Skeletal muscle cell (primary cell): ENCODE measurements at regions not wholly inside any gene's neighbourhood (a gene's known extent, or its start where the extent isn't known, plus 50 kb on each side); places are given as distances from the start of the nearest gene placed in this dataset.

Experiments
- DNase-seq: peaks from one replicate; pipeline ENCODE4 v3.0.0-alpha.2; 2010; ENCODE audit warnings: low read depth
- H3K4me3 ChIP-seq: 2 replicates; pipeline ENCODE4 v1.5.1; 2011; ENCODE audit warnings: low read depth, mild to moderate bottlenecking, control low read depth, low read length, moderate library complexity

DNA sequence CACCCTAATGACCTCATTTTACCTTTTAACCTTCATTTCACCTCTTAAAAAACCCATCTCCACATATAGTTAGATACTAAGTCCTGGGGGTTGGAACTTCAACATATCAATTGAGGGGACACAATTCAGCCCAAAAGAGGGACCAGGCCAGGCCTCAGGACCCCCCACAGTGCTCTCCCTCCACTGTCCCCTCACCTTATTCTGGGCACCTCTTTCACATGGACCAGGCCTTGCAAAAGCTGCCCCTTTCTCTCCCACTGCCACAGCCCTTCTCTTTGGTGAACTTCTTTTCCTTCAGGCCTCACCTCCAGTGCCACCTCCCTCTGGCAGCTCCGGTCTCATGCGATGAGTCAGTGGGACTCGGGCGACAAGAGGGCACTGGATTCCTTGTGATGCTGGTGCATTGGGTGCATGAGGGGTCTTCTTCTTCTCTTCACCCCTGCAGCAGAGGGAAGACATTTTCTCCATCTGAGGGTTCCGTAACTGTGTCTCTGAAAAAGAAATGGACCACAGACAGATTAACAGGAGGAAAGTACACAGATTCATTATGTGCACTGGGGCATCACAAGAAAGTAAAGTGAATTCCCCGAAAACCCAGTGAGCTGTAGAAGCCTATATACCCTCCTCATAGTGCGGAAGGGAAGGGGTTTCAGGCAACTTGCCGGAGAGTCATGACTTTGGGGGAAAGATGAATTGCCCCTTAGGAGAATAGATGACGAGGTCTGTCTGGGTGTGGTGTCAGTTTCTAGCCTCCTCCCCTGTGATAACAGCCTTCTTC is 288.7 kb upstream of the IGFBP3 start:
- no peak for DNase-seq
- H3K4me3 ChIP-seq = no peak overlapping the region

DNA sequence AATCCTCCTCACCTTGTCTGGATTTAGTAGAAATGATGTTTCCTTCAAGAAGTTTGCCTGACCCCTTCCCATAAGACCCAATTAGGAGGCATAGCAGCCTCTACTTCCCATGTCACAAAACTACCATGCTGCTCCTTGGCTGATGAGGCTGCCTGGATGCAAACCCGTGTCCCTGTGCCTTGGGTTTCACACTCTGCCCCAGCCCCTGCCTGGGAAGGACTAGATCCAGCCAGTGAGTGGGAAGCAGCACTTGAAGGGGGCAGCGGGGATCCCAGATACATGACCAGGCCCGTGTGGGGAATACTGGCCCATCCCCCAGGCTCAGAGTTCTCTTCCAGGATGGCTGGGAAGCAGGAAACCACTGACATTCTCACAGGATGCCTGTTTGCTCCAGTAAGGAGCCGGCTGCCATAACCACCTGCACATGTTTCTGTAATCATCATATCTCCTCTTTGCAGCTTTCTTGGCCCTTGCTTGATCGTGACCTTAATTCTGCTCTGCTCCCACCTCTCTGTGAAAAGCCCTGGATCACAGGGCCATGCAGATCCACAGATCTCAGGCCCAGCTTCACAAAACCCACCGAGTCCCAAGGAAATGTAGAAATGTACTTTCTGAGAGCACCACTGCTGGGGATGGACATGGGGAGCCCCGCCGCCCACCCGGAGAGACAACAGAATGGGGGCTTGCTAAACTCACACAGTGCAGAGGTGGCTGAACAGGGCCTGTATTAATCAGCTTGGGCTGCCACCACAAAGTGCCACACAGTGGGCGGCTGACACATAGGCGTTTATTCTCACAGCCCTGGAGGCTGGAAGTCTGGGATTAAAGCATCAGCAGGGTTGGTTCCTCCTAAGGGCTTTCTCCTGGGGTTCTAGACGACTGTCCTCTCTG is 287.8 kb upstream of the IGFBP3 start:
- no peak for DNase-seq
- no peak overlapping the region for H3K4me3 ChIP-seq

GRCh38 chr7:46207931-46208634 is 287.0 kb upstream of the IGFBP3 start:
- DNase-seq = no peak
- no peak overlapping the region for H3K4me3 ChIP-seq

DNA sequence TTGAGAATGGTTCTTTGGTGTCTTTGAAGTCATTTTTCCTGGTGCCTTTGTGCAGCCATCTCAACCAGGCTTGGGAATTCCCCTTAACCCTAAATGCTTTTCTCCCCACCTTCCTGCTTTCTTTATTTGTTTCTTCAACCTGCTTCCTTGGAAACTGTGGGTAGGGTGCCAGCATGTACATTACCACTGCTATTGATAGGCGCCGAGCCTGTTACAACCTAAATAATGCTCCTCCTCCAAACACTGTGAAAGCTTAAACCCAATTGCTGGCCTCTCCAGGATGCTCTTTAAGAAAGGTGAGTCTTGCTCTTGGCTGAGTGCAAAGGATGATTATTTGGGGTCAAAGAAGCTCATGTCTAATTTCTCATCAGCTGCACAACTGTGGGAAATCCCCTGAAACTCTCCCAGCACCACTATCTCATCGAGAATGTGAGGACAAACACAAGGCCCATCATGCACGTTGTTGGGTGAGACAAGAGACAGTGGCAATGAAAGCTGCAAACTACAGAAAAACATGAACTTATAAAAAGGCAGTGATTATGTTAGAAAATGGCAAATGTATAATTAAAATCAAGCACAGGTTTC is 285.5 kb upstream of the IGFBP3 start:
- no peak for DNase-seq
- H3K4me3 ChIP-seq = no peak overlapping the region

DNA sequence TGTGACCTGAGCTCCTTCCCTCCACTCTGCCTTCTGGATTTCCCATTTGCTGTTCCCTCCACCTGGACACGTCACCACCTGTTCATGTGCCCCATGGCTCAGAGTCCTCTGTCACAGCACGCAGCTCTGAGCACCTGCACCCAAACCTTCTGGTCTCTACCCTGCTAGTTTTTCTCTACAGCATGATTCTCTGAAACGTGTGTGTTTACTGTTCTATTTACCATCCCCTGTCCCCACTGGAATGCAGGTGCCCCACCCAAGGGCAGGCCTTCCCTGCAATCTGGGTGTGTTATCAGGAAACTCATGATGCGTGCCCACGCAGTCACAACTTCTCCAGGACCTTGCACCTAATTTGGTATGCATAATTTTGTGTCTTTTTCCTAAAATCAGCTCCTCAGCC is 284.4 kb upstream of the IGFBP3 start:
- no peak overlapping the region for H3K4me3 ChIP-seq
- no peak for DNase-seq

- H3K4me3 ChIP-seq = no peak overlapping the region
- DNase-seq = no peak
These were observed 282.9 kb upstream of the IGFBP3 start for GRCh38 chr7:46203926-46204325.

- no peak for DNase-seq
- no peak overlapping the region for H3K4me3 ChIP-seq
These were observed 281.3 kb upstream of the IGFBP3 start for GRCh38 chr7:46202379-46202778.

- DNase-seq = no peak
- H3K4me3 ChIP-seq = no peak overlapping the region
These were observed 280.9 kb upstream of the IGFBP3 start for GRCh38 chr7:46201961-46202360.

- no peak overlapping the region for H3K4me3 ChIP-seq
- DNase-seq = no peak
These were observed 277.6 kb upstream of the IGFBP3 start for GRCh38 chr7:46198701-46199100.

GRCh38 chr7:46197785-46198540 is 276.9 kb upstream of the IGFBP3 start:
- DNase-seq = no peak
- H3K4me3 ChIP-seq = no peak overlapping the region

GRCh38 chr7:46195934-46196333 is 274.9 kb upstream of the IGFBP3 start:
- no peak overlapping the region for H3K4me3 ChIP-seq
- DNase-seq = no peak

GRCh38 chr7:46192271-46192670 is 271.2 kb upstream of the IGFBP3 start:
- no peak overlapping the region for H3K4me3 ChIP-seq
- no peak for DNase-seq

GRCh38 chr7:46191776-46192175 is 270.7 kb upstream of the IGFBP3 start:
- DNase-seq = no peak
- H3K4me3 ChIP-seq = no peak overlapping the region

DNA sequence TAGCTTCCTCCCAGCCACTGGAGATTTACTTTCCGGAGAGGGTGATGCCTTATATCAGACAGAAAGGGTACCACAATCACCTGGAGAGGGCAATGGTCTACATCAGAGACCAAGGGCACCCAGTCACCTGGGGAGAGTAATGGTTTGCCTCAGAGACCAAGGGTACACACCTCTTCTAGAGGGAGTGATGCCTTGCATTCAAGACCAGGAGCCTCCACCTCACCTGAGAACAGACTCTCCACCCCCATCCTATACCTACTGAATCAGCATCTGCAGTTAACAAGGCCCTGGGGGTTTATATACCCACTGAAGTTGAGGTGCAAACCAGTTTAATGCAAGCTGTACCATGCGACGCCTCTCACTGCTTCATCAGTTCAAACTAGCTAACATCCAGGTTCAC is 270.2 kb upstream of the IGFBP3 start:
- no peak overlapping the region for H3K4me3 ChIP-seq
- no peak for DNase-seq

DNA sequence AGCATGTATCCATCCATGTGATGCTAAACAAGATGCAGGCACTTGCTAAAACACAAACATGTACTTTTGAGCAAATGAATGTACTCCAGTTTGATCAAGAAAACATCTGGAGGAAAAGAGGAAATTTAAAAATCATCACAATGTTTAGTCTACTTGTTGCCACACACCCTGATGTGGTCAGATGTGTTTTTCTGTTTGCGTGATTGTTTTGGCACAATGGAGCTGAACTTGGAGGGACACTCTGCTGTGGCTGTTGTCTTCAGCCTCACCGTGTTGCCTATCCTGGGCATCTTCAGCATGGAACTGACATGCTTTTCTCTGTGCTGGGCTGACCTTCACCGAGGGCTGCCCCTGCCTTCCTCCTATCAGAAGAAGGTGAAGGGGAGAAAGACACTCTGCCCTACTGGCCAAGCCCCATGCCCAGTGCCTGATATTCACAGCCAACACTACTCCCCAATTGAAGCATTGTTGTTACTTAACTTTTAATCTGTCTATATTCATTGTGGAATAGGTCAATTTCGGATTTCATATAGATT is 268.3 kb upstream of the IGFBP3 start:
- DNase-seq = no peak
- H3K4me3 ChIP-seq = no peak overlapping the region

DNA sequence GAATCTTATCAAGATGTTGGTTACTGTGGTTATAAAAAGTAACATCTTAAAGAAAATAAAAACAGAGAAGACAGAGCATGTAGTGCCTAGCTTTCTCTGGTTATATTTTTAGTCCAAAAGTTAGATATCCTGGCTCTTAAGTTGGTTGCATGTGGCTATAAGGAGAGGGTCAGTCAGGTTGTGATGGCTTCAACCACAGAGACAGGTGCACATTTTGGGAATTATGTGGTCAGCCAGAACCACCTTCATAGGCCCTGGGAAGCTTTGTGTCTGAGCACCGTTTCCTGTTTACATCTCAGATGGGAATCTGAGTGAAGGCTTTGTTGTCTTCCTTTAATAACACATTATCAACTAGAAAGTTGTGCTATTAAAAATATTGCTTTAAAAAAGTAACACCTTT is 265.1 kb upstream of the IGFBP3 start:
- DNase-seq = no peak
- no peak overlapping the region for H3K4me3 ChIP-seq

DNA sequence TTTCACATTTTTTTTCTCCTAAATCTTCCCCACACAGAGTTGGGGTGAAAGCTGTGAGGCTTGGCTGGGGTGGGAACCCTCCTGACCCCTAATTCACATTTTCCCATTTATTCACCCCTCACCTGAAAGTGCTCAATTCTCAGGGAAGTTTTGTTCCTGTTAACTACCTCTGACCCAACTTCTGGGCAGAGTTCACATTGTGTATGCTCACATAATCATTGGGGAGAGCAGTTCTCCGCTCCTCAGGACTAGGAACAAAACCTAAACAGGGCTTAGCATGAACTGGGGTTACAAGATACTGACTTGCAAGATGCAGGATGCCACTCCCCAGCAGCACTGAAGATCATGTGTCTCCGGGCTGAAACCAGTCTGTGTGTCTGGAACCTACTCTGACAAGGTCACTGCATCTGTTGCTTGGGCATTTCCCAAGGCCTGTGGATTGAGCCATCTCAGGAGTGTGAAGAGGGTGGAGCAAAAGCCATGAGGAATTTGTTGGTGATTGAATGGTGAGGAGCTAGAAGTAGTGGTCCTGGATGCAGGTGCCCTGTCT is 258.1 kb upstream of the IGFBP3 start:
- no peak for DNase-seq
- H3K4me3 ChIP-seq = no peak overlapping the region

GRCh38 chr7:46178661-46179060 is 257.6 kb upstream of the IGFBP3 start:
- DNase-seq = peak; percentile 27
- no peak overlapping the region for H3K4me3 ChIP-seq

DNA sequence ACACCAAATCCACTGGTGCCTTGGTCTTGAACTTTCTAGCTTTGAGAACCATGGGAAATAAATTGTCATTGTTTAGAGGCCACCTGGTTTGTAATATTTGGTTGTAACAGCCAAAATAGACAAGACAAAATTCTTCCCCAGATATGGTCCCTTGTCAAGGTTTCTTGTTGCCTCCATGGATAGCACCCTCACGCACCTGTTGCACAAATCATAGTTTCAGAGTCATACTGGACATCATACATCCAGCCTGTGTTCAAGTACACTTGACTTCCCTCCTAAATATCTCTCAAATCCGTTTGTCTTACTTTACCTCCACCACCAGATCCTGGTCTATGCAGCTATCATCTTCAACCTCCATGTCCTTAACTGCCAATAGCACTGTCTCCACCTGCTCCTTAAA is 256.7 kb upstream of the IGFBP3 start:
- H3K4me3 ChIP-seq = no peak overlapping the region
- no peak for DNase-seq
